K562 (cell line): ENCODE measurements at regions not wholly inside any gene's neighbourhood (a gene's known extent, or its start where the extent isn't known, plus 50 kb on each side); places are given as distances from the start of the nearest gene placed in this dataset.

Experiments used
- CHAMP1 ChIP-seq: fragments of 450-650 bp; IDR thresholded peaks from 2 replicates; pipeline ENCODE4 v1.6.1; 2016; ENCODE audit warnings: mild to moderate bottlenecking
- CHD4 ChIP-seq: fragments of 200-600 bp; sonication (generic); IDR thresholded peaks from 3 replicates; pipeline ENCODE4 v1.6.1; 2012; ENCODE audit warnings: low read depth, mild to moderate bottlenecking, mixed read lengths, low read length, inconsistent platforms; ENCODE audit not compliant: insufficient read depth, insufficient replicate concordance, poor library complexity, severe bottlenecking
- CTCF ChIP-seq, 3 experiments: IDR thresholded peaks in 2 of 3; conservative IDR thresholded peaks in 1 of 3; 2 replicates each; pipeline ENCODE4 v1.5.1; 2011 to 2012; ENCODE audit warnings: low read length in 3 of 3, mild to moderate bottlenecking in 3 of 3, control low read depth in 2 of 3, improper control_type of control experiment in 1 of 3, inconsistent platforms in 1 of 3, low read depth in 1 of 3, mixed read lengths in 1 of 3, moderate library complexity in 1 of 3; ENCODE audit not compliant: insufficient read depth in 2 of 3
- DNMT1 ChIP-seq: fragments of 450-650 bp; IDR thresholded peaks from 2 replicates; pipeline ENCODE4 v1.6.1; 2016; ENCODE audit warnings: antibody characterized with exemption, mild to moderate bottlenecking

DNA sequence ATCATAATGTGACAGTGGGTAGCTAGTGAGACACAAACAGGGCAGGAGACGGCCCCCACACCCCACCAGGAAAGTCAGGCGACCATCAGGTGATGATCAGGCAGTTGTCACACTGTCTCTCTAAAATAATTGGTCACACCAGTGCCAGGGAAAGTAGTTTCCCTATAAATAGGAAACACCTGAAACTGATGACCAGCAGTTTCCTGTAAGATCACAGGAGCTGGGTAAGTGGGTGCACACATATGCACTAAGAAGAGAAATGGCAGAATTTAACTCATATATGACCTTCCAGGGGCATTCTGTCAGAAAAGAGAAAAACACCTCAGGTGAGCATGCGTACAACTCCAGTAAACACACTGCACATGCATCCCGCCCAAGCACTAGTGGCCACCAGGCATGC lies 620.5 kb upstream of the GHITM start:
- no peak for TF ChIP-seq CHD4
- no peak for TF ChIP-seq CTCF (IDR thresholded peaks at IDR 0.05 in 2 of 3, conservative IDR thresholded peaks at IDR 0.05 in 1 of 3; ENCODE audit: insufficient read depth in 2 of 3, low read depth in 1 of 3, low read length in 3 of 3)
- TF ChIP-seq CHAMP1 = no peak
- no peak for TF ChIP-seq DNMT1
